ENCODE measurements at regions not wholly inside any gene's neighbourhood (a gene's known extent, or its start where the extent isn't known, plus 50 kb on each side); places are given as distances from the start of the nearest gene placed in this dataset.
"Not testable (repeated sequence)": the region's sequence is repeated elsewhere in the genome, so short reads cannot be mapped to it uniquely, and the experiment has no call there.

- H3K27me3 Mint-ChIP-seq (ENCODE audit: low read depth), result no peaks in the 10 kb centered on the region
- no peak for DNase-seq (ENCODE audit: low spot score in 2 of 2, unreplicated experiment in 2 of 2)
- H3K27ac Mint-ChIP-seq, result no peak overlapping the region
- H3K4me3 Mint-ChIP-seq, result no peak overlapping the region
- TF ChIP-seq, protein P1, sequence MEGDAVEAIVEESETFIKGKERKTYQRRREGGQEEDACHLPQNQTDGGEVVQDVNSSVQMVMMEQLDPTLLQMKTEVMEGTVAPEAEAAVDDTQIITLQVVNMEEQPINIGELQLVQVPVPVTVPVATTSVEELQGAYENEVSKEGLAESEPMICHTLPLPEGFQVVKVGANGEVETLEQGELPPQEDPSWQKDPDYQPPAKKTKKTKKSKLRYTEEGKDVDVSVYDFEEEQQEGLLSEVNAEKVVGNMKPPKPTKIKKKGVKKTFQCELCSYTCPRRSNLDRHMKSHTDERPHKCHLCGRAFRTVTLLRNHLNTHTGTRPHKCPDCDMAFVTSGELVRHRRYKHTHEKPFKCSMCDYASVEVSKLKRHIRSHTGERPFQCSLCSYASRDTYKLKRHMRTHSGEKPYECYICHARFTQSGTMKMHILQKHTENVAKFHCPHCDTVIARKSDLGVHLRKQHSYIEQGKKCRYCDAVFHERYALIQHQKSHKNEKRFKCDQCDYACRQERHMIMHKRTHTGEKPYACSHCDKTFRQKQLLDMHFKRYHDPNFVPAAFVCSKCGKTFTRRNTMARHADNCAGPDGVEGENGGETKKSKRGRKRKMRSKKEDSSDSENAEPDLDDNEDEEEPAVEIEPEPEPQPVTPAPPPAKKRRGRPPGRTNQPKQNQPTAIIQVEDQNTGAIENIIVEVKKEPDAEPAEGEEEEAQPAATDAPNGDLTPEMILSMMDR (IDR thresholded peaks at IDR 0.05; ENCODE audit: unreplicated experiment), result no peak
- H3K4me1 Mint-ChIP-seq, result no peaks in the 10 kb centered on the region
- peaks cover 3% of the 10 kb centered on the region for H3K9me3 Mint-ChIP-seq
- no peaks in the 10 kb centered on the region for H3K36me3 Mint-ChIP-seq
These were observed 506.4 kb upstream of the GRM3 start for GRCh38 chr7:86137343-86137742.

- DNase-seq (ENCODE audit: low spot score in 2 of 2, unreplicated experiment in 2 of 2), result no peak
- Mint-ChIP-seq H3K36me3 (no peaks in the 10 kb centered on the region), H3K4me3 (no peak overlapping the region)
These were observed 513.4 kb upstream of the GRM3 start for GRCh38 chr7:86130268-86130667.

GRCh38 chr7:86123476-86123875 lies 520.2 kb upstream of the GRM3 start:
- Mint-ChIP-seq H3K36me3 (no peaks in the 10 kb centered on the region), H3K27me3 (ENCODE audit: low read depth) (peaks cover 2% of the 10 kb centered on the region), H3K27ac (no peak overlapping the region), H3K4me3 (no peak overlapping the region), H3K4me1 (peaks cover 7% of the 10 kb centered on the region), H3K9me3 (peaks cover 4% of the 10 kb centered on the region)
- DNase-seq (ENCODE audit: low spot score in 2 of 2, unreplicated experiment in 2 of 2), result no peak
- TF ChIP-seq, protein P1 (IDR thresholded peaks at IDR 0.05; ENCODE audit: unreplicated experiment), result no peak

More at GRCh38 chr7:86130268-86130667, 513.4 kb upstream of the GRM3 start:
- H3K27ac Mint-ChIP-seq, result no peak overlapping the region
- H3K9me3 Mint-ChIP-seq, result peaks cover 8% of the 10 kb centered on the region
- no peaks in the 10 kb centered on the region for H3K4me1 Mint-ChIP-seq
- TF ChIP-seq, protein P1 (IDR thresholded peaks at IDR 0.05; ENCODE audit: unreplicated experiment), result no peak
- H3K27me3 Mint-ChIP-seq (ENCODE audit: low read depth), result no peaks in the 10 kb centered on the region

DNA sequence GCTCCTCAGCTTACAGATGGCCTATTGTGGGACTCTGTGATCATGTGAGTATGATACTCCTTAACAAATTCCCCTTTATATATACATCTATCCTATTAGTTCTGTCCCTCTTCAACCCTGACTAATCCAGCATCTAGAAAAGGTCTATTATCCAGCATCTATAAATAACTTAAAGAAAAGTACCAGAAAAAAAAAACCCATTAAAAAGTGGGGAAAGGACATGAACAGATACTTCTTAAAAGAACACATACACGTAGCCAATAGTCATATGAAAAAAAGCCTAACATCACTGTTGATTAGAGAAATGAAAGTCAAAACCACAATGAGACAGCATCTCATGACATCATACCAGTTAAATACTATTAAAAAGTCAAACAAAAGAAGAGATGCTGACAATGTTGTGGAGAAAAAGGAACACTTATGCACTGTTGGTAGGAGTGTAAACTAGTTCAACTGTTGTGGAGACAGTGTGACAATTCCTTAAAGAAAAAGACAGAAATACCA lies 549.5 kb upstream of the GRM3 start:
- DNase-seq (ENCODE audit: low spot score in 2 of 2, unreplicated experiment in 2 of 2), result no peak
- Mint-ChIP-seq H3K36me3 (no peaks in the 10 kb centered on the region), H3K27me3 (ENCODE audit: low read depth) (no peaks in the 10 kb centered on the region), H3K27ac (no peak overlapping the region), H3K4me1 (no peaks in the 10 kb centered on the region), H3K9me3 (peaks cover 17% of the 10 kb centered on the region), H3K4me3 (no peak overlapping the region)
- TF ChIP-seq, protein P1 (IDR thresholded peaks at IDR 0.05; ENCODE audit: unreplicated experiment), result no peak

GRCh38 chr7:86091369-86091768 lies 552.3 kb upstream of the GRM3 start:
- no peak for DNase-seq (ENCODE audit: low spot score in 2 of 2, unreplicated experiment in 2 of 2)
- Mint-ChIP-seq H3K27me3 (ENCODE audit: low read depth) (no peaks in the 10 kb centered on the region), H3K4me3 (no peak overlapping the region), H3K9me3 (peaks cover 34% of the 10 kb centered on the region), H3K4me1 (no peaks in the 10 kb centered on the region), H3K27ac (no peak overlapping the region), H3K36me3 (no peaks in the 10 kb centered on the region)
- TF ChIP-seq, protein P1 (IDR thresholded peaks at IDR 0.05; ENCODE audit: unreplicated experiment), result no peak

DNA sequence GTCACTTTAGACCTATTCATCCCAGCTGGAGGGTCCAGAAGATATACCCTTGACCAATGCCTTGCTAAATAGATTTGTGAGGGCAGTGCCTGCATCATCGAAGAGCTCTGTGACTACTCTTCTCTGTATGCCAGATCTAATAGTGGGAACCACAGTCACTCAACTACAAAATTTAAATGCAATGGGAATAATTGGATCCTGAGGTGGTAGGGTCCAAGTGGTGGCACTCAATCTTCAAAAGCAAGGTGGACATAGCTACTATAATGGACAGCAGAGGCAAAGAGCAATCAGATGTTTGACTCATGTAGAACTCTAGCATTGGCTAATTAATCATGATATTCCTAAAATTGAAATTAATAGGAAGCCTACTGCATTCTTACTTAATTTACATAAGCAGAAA lies 554.3 kb upstream of the GRM3 start:
- TF ChIP-seq, protein P1 (IDR thresholded peaks at IDR 0.05; ENCODE audit: unreplicated experiment), result no peak
- no peak overlapping the region for H3K4me3 Mint-ChIP-seq
- no peaks in the 10 kb centered on the region for H3K4me1 Mint-ChIP-seq
- H3K36me3 Mint-ChIP-seq, result no peaks in the 10 kb centered on the region
- no peak overlapping the region for H3K27ac Mint-ChIP-seq
- no peak for DNase-seq (ENCODE audit: low spot score in 2 of 2, unreplicated experiment in 2 of 2)
- H3K27me3 Mint-ChIP-seq (ENCODE audit: low read depth), result no peaks in the 10 kb centered on the region
- H3K9me3 Mint-ChIP-seq, result peaks cover 34% of the 10 kb centered on the region

DNA sequence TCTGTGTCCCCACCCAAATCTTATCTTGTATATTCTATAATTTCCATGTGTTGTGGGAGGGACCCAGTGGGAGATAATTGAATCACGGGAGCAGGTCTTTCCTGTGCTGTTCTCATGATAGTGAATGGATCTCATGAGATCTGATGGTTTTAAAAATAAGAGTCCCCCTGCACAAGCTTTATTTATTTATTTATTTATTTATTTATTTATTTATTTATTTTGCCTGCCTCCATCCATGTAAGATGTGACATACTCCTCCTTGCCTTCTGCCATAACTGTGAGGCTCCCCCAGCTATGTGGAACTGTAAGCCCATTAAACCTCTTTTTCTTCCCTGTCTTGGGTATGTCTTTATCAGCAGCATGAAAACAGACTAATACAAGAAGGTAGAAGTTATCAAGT lies 579.1 kb upstream of the GRM3 start:
- not testable (repeated sequence) for H3K36me3 Mint-ChIP-seq; H3K27me3 Mint-ChIP-seq (ENCODE audit: low read depth); H3K27ac Mint-ChIP-seq; DNase-seq (ENCODE audit: low spot score in 2 of 2, unreplicated experiment in 2 of 2); H3K4me3 Mint-ChIP-seq; H3K4me1 Mint-ChIP-seq; H3K9me3 Mint-ChIP-seq
